HG03558 (cell line): ENCODE measurements at regions not wholly inside any gene's neighbourhood (a gene's known extent, or its start where the extent isn't known, plus 50 kb on each side); places are given as distances from the start of the nearest gene placed in this dataset.

ENCODE experiments used
- ATAC-seq: cut with Tn5 transposase; IDR thresholded peaks from one replicate; pipeline ENCODE4 v1.9.1; 2021; ENCODE audit warnings: moderate number of reproducible peaks; ENCODE audit not compliant: unreplicated experiment; ENCODE audit errors: extremely low read depth

DNA sequence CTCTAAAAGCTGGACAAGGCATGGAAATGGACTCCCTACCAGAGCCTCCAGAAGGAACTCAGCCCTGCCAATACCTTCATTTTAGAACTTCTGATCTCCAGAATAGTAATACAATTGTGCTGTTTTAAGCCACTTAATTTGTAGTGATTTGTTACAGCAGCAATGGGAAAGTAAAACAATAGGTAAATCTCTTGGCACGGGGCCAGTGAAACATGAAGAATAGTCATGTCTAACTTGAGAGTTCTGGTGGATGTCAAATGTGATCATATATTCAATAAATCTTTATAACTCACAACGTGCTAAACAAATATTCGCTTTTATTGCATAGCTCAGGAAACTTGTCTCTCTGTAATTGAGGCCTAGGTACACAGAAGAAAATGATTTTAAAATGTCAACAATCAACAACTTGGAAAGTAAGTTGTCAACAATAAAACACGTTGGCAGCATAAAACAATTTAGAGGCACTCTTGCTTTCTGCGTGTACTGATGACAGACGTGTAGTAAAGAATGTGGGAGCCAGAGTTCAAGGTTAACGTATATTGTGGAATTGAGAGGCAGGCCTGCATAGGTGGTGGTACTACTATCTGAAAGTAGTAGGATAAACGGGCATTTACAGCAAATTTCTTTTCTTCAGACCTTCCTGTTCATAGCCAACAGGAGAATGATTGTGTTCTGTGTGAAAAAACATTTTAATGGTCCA is 140.5 kb upstream of the OPRM1 start:
- no peak for ATAC-seq

- ATAC-seq: no peak
Observed at GRCh38 chr6:153882411-153882810, 156.6 kb upstream of the OPRM1 start.

DNA sequence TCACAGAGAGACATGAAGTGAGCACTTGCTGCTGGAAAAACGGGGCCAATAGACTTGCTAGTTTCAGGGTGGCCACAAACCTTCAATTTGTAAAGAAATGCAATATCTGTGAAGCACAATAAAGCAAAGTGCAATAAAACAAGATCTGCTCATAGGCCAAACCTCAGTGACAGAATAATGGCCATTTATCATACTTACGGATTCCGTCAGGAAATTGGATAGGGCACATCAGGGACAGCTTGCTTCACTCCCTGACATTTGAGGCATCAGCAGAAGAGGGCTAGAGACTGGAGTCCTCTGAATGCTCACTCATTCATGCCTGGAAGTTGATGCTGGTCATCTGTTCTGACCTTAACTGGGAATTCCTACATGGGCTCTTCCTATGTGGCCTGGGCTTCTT is 165.5 kb upstream of the OPRM1 start:
- ATAC-seq: no peak

- ATAC-seq: no peak
Observed at GRCh38 chr6:153872946-153873345, 166.1 kb upstream of the OPRM1 start.

DNA sequence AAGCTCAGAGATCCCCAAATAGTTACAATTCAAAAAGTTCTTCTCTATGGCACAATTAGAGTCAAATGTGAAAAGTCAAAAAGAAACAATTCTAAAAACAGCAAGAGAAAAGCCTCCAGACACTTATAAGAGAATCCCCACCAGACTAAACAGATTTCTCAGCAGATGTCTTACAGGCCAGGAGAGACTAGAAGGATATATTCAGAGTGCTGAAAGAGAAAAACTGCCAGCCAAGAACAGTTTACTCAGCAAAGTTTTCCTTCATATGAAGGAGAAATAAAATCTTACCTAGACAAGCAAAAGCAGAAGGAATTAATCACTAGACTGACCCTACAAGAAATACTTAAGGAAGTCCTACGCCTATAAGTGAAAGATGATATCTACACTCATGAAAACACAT is 176.1 kb upstream of the OPRM1 start:
- ATAC-seq: no peak

DNA sequence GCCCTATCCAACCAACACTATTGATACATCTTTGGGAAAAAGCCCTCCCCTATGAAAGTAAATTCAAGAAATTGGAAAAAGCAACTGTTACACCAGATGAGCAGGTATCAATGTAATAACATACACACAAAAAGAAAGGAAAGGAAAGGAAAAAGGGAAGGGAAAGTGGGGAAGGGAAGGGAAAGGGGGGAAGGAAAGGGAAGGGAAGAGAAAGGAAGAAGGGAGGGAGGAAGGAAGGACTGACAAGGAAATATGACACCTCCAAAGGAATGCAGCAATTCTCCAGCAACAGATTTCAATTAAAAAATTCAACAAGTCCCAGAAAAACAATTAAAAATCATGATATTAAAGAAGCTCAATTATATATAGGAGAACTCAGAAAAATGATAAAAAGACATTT is 176.9 kb upstream of the OPRM1 start:
- no peak for ATAC-seq

- ATAC-seq: no peak
Observed at GRCh38 chr6:153858529-153858928, 180.5 kb upstream of the OPRM1 start.

GRCh38 chr6:153856929-153857376 is 182.1 kb upstream of the OPRM1 start:
- ATAC-seq: no peak

- no peak for ATAC-seq
Observed at GRCh38 chr6:153852481-153852880, 186.6 kb upstream of the OPRM1 start.

- no peak for ATAC-seq
Observed at GRCh38 chr6:153852034-153852433, 187.0 kb upstream of the OPRM1 start.

DNA sequence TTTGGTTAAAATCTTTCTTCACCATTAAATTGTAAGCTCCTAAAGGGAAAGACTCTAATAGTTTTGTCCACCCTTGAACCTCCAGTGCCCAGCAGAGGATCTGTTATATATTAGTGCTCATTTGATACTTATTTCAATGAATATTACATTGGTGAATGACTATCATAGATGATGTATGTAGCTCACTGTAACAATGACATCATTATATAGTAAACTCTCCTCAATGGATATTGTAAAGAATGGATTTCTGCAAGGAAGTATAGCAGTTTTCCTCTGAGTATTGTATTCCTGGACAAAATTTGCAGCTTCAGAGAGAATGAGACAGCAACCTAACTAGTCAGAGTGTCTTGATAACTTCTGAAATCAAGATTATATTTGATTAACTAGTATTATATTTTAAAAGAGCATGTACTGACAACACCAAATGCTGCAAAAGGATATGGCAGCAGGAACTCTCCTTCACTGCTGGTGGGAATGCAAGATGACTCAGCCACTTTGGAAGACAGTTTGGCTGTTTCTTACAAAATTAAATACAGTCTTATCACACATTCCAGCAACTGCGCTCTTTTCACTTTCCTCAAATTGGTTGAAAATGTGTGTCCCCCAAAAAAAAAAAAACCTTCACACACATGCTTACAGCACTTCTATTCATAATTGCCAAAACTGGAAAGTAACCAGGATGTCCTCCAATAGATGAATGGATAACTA is 189.8 kb upstream of the OPRM1 start:
- no peak for ATAC-seq

DNA sequence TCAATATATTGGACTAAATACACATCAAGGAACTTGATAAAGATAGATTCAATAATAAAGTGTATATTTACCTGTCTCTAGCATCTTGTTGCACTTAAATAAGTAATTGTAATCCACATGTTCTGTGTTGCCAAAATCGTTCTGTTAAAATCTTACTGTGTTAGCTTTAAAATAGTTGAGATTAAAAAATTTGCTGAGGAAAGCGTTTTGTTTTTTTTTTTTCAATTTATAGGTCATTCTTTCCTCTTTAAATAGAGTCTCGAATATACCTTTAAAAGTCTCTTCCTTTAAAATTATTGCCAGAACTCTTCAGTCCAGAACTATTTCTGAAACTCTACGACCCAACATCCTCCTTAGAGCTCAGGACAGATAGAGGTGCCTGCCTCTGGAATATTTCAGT is 195.6 kb upstream of the OPRM1 start:
- ATAC-seq: no peak

- no peak for ATAC-seq
Observed at GRCh38 chr6:153842491-153842890, 196.5 kb upstream of the OPRM1 start.

DNA sequence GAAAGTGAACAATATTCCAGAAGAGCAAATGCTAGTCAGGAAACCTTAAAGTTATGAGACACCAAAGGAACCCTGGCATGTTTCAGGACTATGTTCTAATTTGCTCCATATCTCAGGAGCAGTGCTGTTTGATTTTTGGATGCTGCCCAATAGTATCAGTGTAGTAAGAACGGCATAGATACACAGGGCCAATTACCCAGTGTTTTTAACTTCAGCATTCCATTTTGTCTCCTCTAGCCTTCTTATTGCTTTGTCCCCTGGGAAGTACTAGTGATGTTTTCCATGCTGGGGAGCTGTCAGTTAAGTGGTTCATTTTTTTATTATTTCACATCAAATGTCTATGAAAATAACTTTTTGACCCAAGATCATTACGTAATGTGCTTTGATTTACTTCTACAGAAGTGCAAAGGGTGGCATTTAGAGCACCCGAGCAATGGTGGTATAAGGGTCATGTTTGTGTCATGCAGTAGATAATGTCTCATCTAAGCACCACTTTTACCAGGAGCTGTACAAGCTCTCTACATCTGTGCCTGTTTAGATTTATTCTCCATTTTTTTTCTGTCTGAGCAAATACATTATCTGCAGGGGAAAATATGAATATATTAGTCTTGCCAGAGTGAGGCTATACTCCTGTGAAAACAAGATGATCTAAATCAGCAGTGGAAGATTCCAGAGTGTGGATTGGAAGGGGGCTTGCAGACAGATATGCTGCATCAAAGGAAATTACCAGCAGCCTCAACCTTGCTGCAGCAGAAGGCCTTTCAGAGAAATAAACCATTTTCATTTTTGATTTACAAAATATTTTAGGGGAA is 198.8 kb upstream of the OPRM1 start:
- ATAC-seq: no peak

DNA sequence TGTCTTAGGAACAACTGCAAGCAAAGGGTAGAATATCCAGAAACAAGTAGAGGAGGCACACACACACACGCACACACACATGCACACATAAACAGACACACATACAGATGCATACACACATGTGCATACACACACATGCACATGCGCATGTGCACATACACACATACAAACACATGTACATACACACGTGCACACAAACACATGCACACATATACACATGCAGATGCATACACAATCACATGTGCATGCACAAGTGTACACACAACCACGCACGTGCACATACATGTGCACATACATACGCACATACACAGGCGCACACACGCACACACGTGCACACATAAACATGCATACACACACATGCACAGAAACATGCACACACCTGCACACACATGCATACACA is 206.5 kb upstream of the OPRM1 start:
- no peak for ATAC-seq

DNA sequence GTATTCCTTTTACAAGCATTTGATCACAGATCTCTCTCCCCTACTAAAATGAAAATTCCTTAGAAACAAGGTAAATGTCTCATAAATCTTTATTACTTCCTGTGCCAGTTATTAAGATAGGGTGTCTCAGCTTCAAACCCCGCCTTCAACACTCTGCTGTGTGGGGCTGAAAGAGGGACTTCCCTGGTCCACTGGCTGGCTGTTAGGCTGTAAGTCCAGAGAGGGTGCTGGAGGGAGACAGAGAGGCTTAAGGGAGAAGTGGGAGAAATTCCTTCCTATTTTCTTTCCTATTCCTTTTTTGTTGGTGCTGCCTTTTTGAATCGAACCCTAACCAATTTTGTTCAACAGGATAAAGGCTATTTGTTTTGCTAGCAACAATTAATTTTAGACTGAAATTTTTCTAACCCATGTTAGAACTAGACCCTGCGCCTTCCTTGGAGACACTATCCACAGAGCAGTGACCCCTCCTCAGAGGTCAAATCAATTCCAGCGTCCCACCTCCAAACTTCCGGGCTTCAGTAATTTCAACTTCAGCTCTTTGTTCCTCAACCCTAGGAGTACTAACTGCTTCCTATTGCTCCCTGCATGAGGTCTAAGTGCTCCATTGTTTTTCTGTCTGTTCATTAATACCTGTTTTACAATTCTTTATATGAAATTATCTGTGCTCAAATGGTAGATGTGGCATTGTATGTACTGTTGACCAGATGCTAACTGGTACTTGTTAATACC is 207.5 kb upstream of the OPRM1 start:
- ATAC-seq: no peak

- no peak for ATAC-seq
Observed at GRCh38 chr6:153817173-153817572, 221.9 kb upstream of the OPRM1 start.

DNA sequence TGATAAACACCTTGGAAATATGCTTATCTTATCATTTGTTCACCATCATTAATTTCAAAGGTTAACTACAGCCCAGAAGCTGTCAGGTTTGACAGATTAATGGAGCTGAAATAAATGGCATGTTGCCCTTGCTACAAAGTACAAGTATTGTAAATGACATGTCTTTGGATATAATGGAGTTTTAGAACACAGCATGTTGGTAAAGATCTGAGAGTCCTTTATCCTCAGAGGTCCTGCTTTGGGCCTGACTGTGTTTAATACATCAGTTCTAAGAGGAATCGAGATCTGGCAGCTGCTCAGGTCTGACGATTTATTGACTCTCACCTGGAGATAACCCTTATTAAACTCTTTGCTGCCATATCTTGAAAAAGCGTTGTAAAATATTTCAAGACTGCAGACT is 222.7 kb upstream of the OPRM1 start:
- no peak for ATAC-seq

DNA sequence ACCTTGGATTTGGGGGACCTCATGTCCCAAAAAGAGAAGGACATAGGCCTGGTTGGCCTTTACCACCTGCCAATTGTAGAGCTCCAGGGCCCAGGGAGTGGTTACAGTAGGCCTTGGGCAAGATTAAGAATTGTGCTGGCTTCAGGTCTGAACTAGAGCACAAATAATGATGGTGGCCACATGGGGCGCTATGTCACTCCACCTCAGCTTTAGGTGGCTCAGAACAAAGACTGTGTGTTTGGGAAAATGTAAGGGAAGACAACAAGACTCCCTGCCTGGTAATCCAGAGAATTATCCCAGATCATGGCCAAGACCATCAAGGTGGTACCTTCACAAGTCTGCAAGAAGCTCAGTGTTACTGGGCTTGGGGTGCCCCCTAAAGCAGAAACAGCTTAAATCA is 224.9 kb upstream of the OPRM1 start:
- ATAC-seq: no peak

DNA sequence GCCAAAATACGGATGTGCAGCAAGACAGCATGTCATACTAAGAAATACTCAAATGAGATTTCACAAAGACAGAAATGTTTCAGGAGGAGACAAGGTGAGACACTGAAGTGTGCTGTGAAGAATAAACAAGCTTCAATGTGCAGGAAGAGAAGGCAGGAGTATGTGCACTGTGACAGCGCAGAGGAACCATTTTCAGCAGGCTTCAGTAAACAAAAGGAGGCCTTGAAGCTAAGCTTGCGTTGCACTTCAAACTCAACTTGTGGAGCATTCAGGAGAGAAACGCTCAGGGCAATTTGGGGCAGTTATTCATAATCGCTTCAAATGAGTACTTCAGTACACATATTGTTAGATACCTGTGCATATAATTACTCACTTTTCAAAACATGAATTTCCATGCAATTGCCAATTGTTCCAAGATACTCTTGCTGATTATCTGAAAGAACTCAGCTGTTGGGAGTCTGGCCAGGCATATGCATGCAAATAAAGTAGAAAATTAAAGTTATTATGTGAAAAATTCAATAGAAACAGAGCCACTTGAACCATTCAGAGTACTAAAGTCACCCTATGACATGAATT is 234.2 kb upstream of the OPRM1 start:
- ATAC-seq: no peak
